Thyroid gland (tissue), 4 donors: ENCODE measurements at regions not wholly inside any gene's neighbourhood (a gene's known extent, or its start where the extent isn't known, plus 50 kb on each side); places are given as distances from the start of the nearest gene placed in this dataset.

Experiments
- DNase-seq, 2 donors: peaks; one replicate each; pipeline ENCODE4 v3.0.0-alpha.2; 2019
- H3K27ac ChIP-seq, 3 donors: fragments of 200-600 bp; sonication (generic); 1 replicate in 2 of 3; 2 replicates in 1 of 3; pipeline ENCODE4 v1.5.1; 2016 to 2019; ENCODE audit warnings: mild to moderate bottlenecking in 1 of 3, moderate library complexity in 1 of 3
- H3K27me3 ChIP-seq: fragments of 200-600 bp; sonication (generic); one replicate; pipeline ENCODE4 v1.5.1; 2019
- H3K36me3 ChIP-seq, 2 donors: fragments of 200-600 bp; sonication (generic); one replicate each; pipeline ENCODE4 v1.5.1; 2016 to 2019
- H3K4me1 ChIP-seq, 2 donors: fragments of 200-600 bp; sonication (generic); one replicate each; pipeline ENCODE4 v1.5.1; 2017 to 2019
- H3K4me3 ChIP-seq, 3 donors: fragments of 200-600 bp; sonication (generic); replicated peaks in 1 of 3; 1 replicate in 2 of 3; 2 replicates in 1 of 3; pipeline ENCODE4 v1.5.1; 2016; ENCODE audit warnings: mild to moderate bottlenecking in 1 of 3
- H3K9me3 ChIP-seq: fragments of 200-600 bp; sonication (generic); one replicate; pipeline ENCODE4 v1.5.1; 2017
- CTCF ChIP-seq, 6 experiments: fragments of 200-600 bp in 3 of 6; fragments of 450-650 bp in 3 of 6; sonication (generic) in 3 of 6; IDR thresholded peaks; one replicate each; pipeline ENCODE4 v1.5.1; 2016 to 2019; ENCODE audit warnings: antibody characterized with exemption in 6 of 6, mild to moderate bottlenecking in 2 of 6, inconsistent platforms in 1 of 6, moderate library complexity in 1 of 6
- POLR2A ChIP-seq, 2 donors: fragments of 450-650 bp; IDR thresholded peaks; one replicate each; pipeline ENCODE4 v1.6.1; 2017; ENCODE audit warnings: antibody characterized with exemption in 2 of 2, mild to moderate bottlenecking in 2 of 2, moderate library complexity in 1 of 2
- WGBS, 2 donors: methylation state at CpG; one replicate each; pipeline ENCODE4 v1.1.5; 2017; 5-methylcytosine and 5-hydroxymethylcytosine counted together
- intact Hi-C: fragments of 100-400 bp; cut with DNase I; formaldehyde crosslinking; loops from one replicate; pipeline ENCODE4 v1.15.1; 2023

- Histone ChIP-seq H3K9me3 (no peaks in the 10 kb centered on the region), H3K4me3 (no peak overlapping the region), H3K27ac (no peak overlapping the region), H3K27me3 (no peaks in the 10 kb centered on the region), H3K4me1 (no peaks in the 10 kb centered on the region), H3K36me3 (no peaks in the 10 kb centered on the region)
- intact Hi-C loops: no loop called here
- WGBS, 2 donors: 67% methylated on average over 5 of the region's 5 CpGs
- no peak for TF ChIP-seq POLR2A (IDR thresholded peaks at IDR 0.05)
- no peak for DNase-seq
These were observed 87.4 kb downstream of the RPRM start for GRCh38 chr2:153391131-153391530.

DNA sequence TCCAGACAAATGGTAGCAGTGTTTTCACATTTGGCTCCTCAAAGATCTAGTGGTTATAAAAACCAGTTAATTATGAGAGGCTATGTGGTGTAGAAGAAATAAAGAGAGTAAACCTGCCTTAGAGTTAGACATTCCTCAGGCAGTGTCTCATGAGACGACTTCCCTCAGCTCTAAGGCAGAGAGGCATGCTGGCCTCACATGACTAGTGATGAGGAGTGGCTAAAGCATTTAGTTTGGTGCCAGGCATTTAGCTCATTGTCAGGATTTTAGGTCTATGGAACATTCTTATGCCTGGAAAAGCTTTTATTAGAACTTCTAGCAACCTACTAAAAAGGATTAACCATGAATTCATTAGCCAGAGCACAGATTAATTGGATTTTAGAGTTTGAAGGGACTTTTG, 90.3 kb downstream of the RPRM start:
- Histone ChIP-seq H3K27me3 (no peaks in the 10 kb centered on the region), H3K36me3 (no peaks in the 10 kb centered on the region), H3K9me3 (no peaks in the 10 kb centered on the region), H3K27ac (no peak overlapping the region), H3K4me1 (no peaks in the 10 kb centered on the region), H3K4me3 (no peak overlapping the region)
- 35 to 45% methylated on average over 1 of the region's 1 CpG for WGBS, 2 donors
- intact Hi-C loops: no loop called here
- TF ChIP-seq POLR2A (IDR thresholded peaks at IDR 0.05) (no peak), CTCF (IDR thresholded peaks at IDR 0.05) (no peak)
- no peak for DNase-seq

- no peak for DNase-seq
- intact Hi-C loops: no loop called here
- 76 to 79% methylated on average over 4 of the region's 4 CpGs for WGBS, 2 donors
- Histone ChIP-seq H3K36me3 (no peaks in the 10 kb centered on the region), H3K27me3 (no peaks in the 10 kb centered on the region), H3K27ac (no peak overlapping the region), H3K9me3 (no peaks in the 10 kb centered on the region), H3K4me3 (no peak overlapping the region), H3K4me1 (no peaks in the 10 kb centered on the region)
- TF ChIP-seq POLR2A (IDR thresholded peaks at IDR 0.05) (no peak), CTCF (IDR thresholded peaks at IDR 0.05) (no peak)
These were observed 91.4 kb downstream of the RPRM start for GRCh38 chr2:153387203-153387602.

- DNase-seq: no peak
- 78 to 85% methylated on average over 2 of the region's 2 CpGs for WGBS, 2 donors
- TF ChIP-seq POLR2A (IDR thresholded peaks at IDR 0.05): no peak
- no peak for TF ChIP-seq CTCF (IDR thresholded peaks at IDR 0.05)
- Histone ChIP-seq H3K36me3 (no peaks in the 10 kb centered on the region), H3K27ac (no peak overlapping the region), H3K27me3 (no peaks in the 10 kb centered on the region), H3K4me1 (no peaks in the 10 kb centered on the region), H3K4me3 (no peak overlapping the region), H3K9me3 (no peaks in the 10 kb centered on the region)
- intact Hi-C loops: no loop called here
These were observed 92.1 kb downstream of the RPRM start for GRCh38 chr2:153386481-153386897.

DNA sequence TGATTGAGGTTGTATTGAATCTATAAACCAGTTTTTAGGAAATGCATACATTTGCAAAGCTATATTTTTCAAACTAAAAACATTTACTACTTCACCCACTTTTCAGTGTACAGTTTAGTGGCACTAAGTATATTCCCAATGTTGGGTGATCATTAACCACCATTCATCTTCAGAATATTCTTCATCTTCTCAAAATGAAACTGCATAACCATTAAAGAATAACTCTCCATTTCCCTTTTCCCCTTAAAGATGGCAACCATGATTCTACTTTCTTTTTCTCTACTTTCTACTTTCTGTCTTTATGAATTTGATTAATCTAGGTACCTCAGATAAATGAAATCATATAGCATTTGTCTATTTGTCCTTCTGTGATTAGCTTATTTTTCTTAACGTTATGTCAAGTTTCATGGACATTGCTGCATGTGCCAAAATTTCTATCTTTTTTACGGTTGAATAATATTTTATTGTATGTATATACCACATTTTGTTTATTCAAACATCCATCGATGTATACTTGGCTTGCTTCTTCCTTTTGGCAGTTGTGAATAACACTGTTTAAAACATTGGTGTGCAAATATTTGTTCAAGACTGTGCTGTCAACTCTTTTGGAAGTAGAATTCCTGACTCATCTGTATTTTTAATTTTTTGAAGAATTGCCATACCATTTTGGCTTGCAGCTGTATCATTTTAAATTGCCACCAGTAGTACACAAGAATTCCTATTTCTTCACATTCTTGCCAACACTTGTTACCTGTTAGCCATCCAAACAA, 104.9 kb downstream of the RPRM start:
- Histone ChIP-seq H3K9me3 (no peaks in the 10 kb centered on the region), H3K27ac (no peak overlapping the region), H3K4me1 (no peaks in the 10 kb centered on the region), H3K36me3 (no peaks in the 10 kb centered on the region), H3K4me3 (no peak overlapping the region), H3K27me3 (no peaks in the 10 kb centered on the region)
- no peak for DNase-seq
- 89 to 92% methylated on average over 3 of the region's 3 CpGs for WGBS, 2 donors
- TF ChIP-seq POLR2A (IDR thresholded peaks at IDR 0.05) (no peak), CTCF (IDR thresholded peaks at IDR 0.05) (no peak)
- intact Hi-C loops: no loop called here
